ENCODE measurements at regions not wholly inside any gene's neighbourhood (a gene's known extent, or its start where the extent isn't known, plus 50 kb on each side); places are given as distances from the start of the nearest gene placed in this dataset.

DNA sequence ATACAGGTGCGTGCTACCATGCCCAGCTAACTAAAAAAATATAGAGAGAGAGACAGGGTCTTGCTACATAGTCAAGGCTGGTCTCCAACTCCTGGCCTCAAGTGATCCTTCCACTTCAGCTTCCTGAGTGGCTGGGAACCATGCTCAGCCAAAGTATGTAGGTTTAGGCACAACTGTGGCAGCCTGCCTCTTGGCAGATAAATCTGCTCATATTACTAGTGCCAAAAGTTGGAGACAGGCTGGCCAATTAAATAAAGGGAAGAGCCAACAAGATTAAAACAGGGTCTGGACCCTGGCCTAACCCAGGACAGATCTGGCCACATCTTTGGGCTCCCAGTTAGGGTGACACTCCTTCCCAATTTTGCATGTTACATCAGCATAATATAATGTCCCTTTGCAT is 151.7 kb downstream of the CBLN1 start:
- Histone ChIP-seq H3K27me3 (ENCODE audit: control insufficient read depth, insufficient read depth, low read length) (no peaks in the 10 kb centered on the region), H3K9me3 (ENCODE audit: control insufficient read depth, insufficient read depth, low read depth, low read length) (no peaks in the 10 kb centered on the region), H3K36me3 (ENCODE audit: control insufficient read depth, insufficient read depth, low read length) (no peaks in the 10 kb centered on the region), H3K4me3 (ENCODE audit: low read depth in 2 of 2, low read length in 2 of 2) (no peak overlapping the region), H3K4me1 (ENCODE audit: control insufficient read depth, insufficient read depth, low read length) (no peaks in the 10 kb centered on the region), H3K27ac (ENCODE audit: low read length) (no peak overlapping the region)
- in situ Hi-C loops (cut with HindIII; ENCODE audit: low pct_unique_long_range_greater_than_20kb, low sequenced_read_pairs) (no loop called here), intact Hi-C loops (cut with micrococcal nuclease; ENCODE audit: unreplicated experiment) (no loop called here)
- BruUV-seq (replicated peaks), result no TSS peak
- no peak for DNase-seq (ENCODE audit: low read depth, low spot score)
- no peak for ATAC-seq
- no peak for TF ChIP-seq POLR2AphosphoS5 (IDR thresholded peaks at IDR 0.05; ENCODE audit: low read depth, low read length)
- TF ChIP-seq SIN3A (IDR thresholded peaks at IDR 0.05; ENCODE audit: borderline replicate concordance, insufficient read depth, low read depth, low read length), result no peak
- TF ChIP-seq, protein P1, sequence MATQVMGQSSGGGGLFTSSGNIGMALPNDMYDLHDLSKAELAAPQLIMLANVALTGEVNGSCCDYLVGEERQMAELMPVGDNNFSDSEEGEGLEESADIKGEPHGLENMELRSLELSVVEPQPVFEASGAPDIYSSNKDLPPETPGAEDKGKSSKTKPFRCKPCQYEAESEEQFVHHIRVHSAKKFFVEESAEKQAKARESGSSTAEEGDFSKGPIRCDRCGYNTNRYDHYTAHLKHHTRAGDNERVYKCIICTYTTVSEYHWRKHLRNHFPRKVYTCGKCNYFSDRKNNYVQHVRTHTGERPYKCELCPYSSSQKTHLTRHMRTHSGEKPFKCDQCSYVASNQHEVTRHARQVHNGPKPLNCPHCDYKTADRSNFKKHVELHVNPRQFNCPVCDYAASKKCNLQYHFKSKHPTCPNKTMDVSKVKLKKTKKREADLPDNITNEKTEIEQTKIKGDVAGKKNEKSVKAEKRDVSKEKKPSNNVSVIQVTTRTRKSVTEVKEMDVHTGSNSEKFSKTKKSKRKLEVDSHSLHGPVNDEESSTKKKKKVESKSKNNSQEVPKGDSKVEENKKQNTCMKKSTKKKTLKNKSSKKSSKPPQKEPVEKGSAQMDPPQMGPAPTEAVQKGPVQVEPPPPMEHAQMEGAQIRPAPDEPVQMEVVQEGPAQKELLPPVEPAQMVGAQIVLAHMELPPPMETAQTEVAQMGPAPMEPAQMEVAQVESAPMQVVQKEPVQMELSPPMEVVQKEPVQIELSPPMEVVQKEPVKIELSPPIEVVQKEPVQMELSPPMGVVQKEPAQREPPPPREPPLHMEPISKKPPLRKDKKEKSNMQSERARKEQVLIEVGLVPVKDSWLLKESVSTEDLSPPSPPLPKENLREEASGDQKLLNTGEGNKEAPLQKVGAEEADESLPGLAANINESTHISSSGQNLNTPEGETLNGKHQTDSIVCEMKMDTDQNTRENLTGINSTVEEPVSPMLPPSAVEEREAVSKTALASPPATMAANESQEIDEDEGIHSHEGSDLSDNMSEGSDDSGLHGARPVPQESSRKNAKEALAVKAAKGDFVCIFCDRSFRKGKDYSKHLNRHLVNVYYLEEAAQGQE (IDR thresholded peaks at IDR 0.05; ENCODE audit: insufficient read depth in 1 of 2, low read depth in 2 of 2, low read length in 1 of 2), result no peak
- no peak for TF ChIP-seq TCF7L2 (IDR thresholded peaks at IDR 0.05; ENCODE audit: low read depth, low read length)
- TF ChIP-seq, protein P2, sequence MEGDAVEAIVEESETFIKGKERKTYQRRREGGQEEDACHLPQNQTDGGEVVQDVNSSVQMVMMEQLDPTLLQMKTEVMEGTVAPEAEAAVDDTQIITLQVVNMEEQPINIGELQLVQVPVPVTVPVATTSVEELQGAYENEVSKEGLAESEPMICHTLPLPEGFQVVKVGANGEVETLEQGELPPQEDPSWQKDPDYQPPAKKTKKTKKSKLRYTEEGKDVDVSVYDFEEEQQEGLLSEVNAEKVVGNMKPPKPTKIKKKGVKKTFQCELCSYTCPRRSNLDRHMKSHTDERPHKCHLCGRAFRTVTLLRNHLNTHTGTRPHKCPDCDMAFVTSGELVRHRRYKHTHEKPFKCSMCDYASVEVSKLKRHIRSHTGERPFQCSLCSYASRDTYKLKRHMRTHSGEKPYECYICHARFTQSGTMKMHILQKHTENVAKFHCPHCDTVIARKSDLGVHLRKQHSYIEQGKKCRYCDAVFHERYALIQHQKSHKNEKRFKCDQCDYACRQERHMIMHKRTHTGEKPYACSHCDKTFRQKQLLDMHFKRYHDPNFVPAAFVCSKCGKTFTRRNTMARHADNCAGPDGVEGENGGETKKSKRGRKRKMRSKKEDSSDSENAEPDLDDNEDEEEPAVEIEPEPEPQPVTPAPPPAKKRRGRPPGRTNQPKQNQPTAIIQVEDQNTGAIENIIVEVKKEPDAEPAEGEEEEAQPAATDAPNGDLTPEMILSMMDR (IDR thresholded peaks at IDR 0.05), result no peak
- POLR2A ChIA-PET, result no interaction called here
- CTCF ChIA-PET, result no interaction called here

DNA sequence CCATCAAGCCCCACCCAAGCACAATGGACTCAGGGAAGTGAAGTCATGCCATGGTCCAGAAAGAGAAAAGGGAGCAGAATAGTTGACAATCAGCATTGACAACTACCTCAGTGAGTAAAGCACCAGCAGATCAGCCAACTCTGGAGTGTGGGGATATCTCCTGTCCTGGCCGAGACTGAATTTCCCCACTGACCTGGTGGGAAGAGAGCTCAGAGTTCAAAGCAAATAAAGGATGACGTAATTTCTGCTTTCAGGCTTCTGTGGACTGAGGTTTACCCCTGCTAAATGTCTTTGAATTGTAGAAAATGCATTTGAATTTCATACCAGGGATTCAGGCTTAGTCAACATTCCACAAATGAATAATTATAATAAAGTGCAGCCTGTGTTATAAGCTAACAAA is 152.9 kb downstream of the CBLN1 start:
- TF ChIP-seq, protein P2 (IDR thresholded peaks at IDR 0.05), result no peak
- no peak for TF ChIP-seq SIN3A (IDR thresholded peaks at IDR 0.05; ENCODE audit: borderline replicate concordance, insufficient read depth, low read depth, low read length)
- TF ChIP-seq POLR2AphosphoS5 (IDR thresholded peaks at IDR 0.05; ENCODE audit: low read depth, low read length), result no peak
- TF ChIP-seq, protein P1 (IDR thresholded peaks at IDR 0.05; ENCODE audit: insufficient read depth in 1 of 2, low read depth in 2 of 2, low read length in 1 of 2), result no peak
- no peak for TF ChIP-seq TCF7L2 (IDR thresholded peaks at IDR 0.05; ENCODE audit: low read depth, low read length)
- no TSS peak for BruUV-seq (replicated peaks)
- Histone ChIP-seq H3K36me3 (ENCODE audit: control insufficient read depth, insufficient read depth, low read length) (no peaks in the 10 kb centered on the region), H3K4me1 (ENCODE audit: control insufficient read depth, insufficient read depth, low read length) (no peaks in the 10 kb centered on the region), H3K9me3 (ENCODE audit: control insufficient read depth, insufficient read depth, low read depth, low read length) (no peaks in the 10 kb centered on the region), H3K27me3 (ENCODE audit: control insufficient read depth, insufficient read depth, low read length) (no peaks in the 10 kb centered on the region), H3K4me3 (ENCODE audit: low read depth in 2 of 2, low read length in 2 of 2) (no peak overlapping the region), H3K27ac (ENCODE audit: low read length) (no peak overlapping the region)
- intact Hi-C loops (cut with micrococcal nuclease; ENCODE audit: unreplicated experiment), result no loop called here
- DNase-seq (ENCODE audit: low read depth, low spot score) (no peak), ATAC-seq (no peak)
- CTCF ChIA-PET, result no interaction called here
- POLR2A ChIA-PET, result no interaction called here
- in situ Hi-C loops (cut with HindIII; ENCODE audit: low pct_unique_long_range_greater_than_20kb, low sequenced_read_pairs), result no loop called here

Measured in Panc1 (cell line).